T-helper 17 cell (primary cell): ENCODE measurements at regions not wholly inside any gene's neighbourhood (a gene's known extent, or its start where the extent isn't known, plus 50 kb on each side); places are given as distances from the start of the nearest gene placed in this dataset.

ENCODE experiments used
- ATAC-seq: fragments of 150-1000 bp; cut with Tn5 transposase; 2 replicates; pipeline ENCODE4 v1.10.0; 2021; ENCODE audit warnings: mild to moderate bottlenecking, moderate library complexity
- DNase-seq, 3 donors: peaks; one replicate each; pipeline versions ENCODE4 v3.0.0 to v3.0.0-alpha.2; 2020 to 2021
- H3K9me3 ChIP-seq: one replicate; pipeline ENCODE4 v1.7.0; 2013; ENCODE audit warnings: low read length, mild to moderate bottlenecking; ENCODE audit not compliant: control insufficient read depth, poor library complexity, severe bottlenecking
- H3K27ac Mint-ChIP-seq: one replicate; pipeline ENCODE4 v1.8.0; 2022; ENCODE audit warnings: mild to moderate bottlenecking, moderate library complexity, mixed read lengths
- H3K27me3 Mint-ChIP-seq: one replicate; pipeline ENCODE4 v1.8.0; 2022; ENCODE audit warnings: mixed read lengths
- H3K36me3 Mint-ChIP-seq: one replicate; pipeline ENCODE4 v1.8.0; 2022; ENCODE audit warnings: low read depth, mixed read lengths
- H3K4me1 Mint-ChIP-seq: one replicate; pipeline ENCODE4 v1.8.0; 2022; ENCODE audit warnings: mild to moderate bottlenecking, mixed read lengths
- H3K4me3 Mint-ChIP-seq: one replicate; pipeline ENCODE4 v1.8.0; 2022; ENCODE audit warnings: mild to moderate bottlenecking, moderate library complexity, mixed read lengths

- H3K27ac Mint-ChIP-seq, result no peak overlapping the region
These were observed 198.8 kb downstream of the TEX36 start for GRCh38 chr10:125484035-125484732.

GRCh38 chr10:125482637-125483036 is 200.3 kb downstream of the TEX36 start:
- DNase-seq, result no peak
- Mint-ChIP-seq H3K27me3 (peaks cover 26% of the 10 kb centered on the region), H3K4me3 (no peak overlapping the region), H3K4me1 (no peaks in the 10 kb centered on the region), H3K36me3 (peaks cover 2% of the 10 kb centered on the region), H3K27ac (no peak overlapping the region)
- H3K9me3 ChIP-seq, result no peaks in the 10 kb centered on the region
- ATAC-seq, result no peak

More at GRCh38 chr10:125484035-125484732, 198.8 kb downstream of the TEX36 start:
- no peaks in the 10 kb centered on the region for H3K36me3 Mint-ChIP-seq
- no peaks in the 10 kb centered on the region for H3K9me3 ChIP-seq
- ATAC-seq (no peak), DNase-seq (no peak)
- H3K4me3 Mint-ChIP-seq, result no peak overlapping the region
- H3K4me1 Mint-ChIP-seq, result no peaks in the 10 kb centered on the region
- H3K27me3 Mint-ChIP-seq, result peaks cover 19% of the 10 kb centered on the region

- no peaks in the 10 kb centered on the region for H3K9me3 ChIP-seq
- Mint-ChIP-seq H3K27me3 (peaks cover 26% of the 10 kb centered on the region), H3K27ac (no peak overlapping the region), H3K36me3 (peaks cover 2% of the 10 kb centered on the region), H3K4me1 (no peaks in the 10 kb centered on the region), H3K4me3 (no peak overlapping the region)
- DNase-seq, result no peak
- no peak for ATAC-seq
These were observed 200.9 kb downstream of the TEX36 start for GRCh38 chr10:125482108-125482507.

GRCh38 chr10:125479059-125479458 is 203.9 kb downstream of the TEX36 start:
- H3K27ac Mint-ChIP-seq, result no peak overlapping the region
- no peak overlapping the region for H3K4me3 Mint-ChIP-seq
- H3K36me3 Mint-ChIP-seq, result peaks cover 2% of the 10 kb centered on the region
- ATAC-seq (no peak), DNase-seq (no peak)
- H3K27me3 Mint-ChIP-seq, result peaks cover 26% of the 10 kb centered on the region
- no peaks in the 10 kb centered on the region for H3K9me3 ChIP-seq
- no peaks in the 10 kb centered on the region for H3K4me1 Mint-ChIP-seq

GRCh38 chr10:125475815-125476214 is 207.1 kb downstream of the TEX36 start:
- no peak overlapping the region for H3K27ac Mint-ChIP-seq
- H3K27me3 Mint-ChIP-seq, result peaks cover 17% of the 10 kb centered on the region
- no peak for ATAC-seq
- no peak overlapping the region for H3K4me3 Mint-ChIP-seq
- no peaks in the 10 kb centered on the region for H3K9me3 ChIP-seq
- H3K36me3 Mint-ChIP-seq, result peaks cover 2% of the 10 kb centered on the region
- DNase-seq, result no peak
- H3K4me1 Mint-ChIP-seq, result no peaks in the 10 kb centered on the region

- DNase-seq (no peak), ATAC-seq (no peak)
- no peaks in the 10 kb centered on the region for H3K9me3 ChIP-seq
- Mint-ChIP-seq H3K27ac (no peak overlapping the region), H3K4me3 (no peak overlapping the region), H3K36me3 (peaks cover under 1% of the 10 kb centered on the region), H3K27me3 (peaks cover 2% of the 10 kb centered on the region), H3K4me1 (no peaks in the 10 kb centered on the region)
These were observed 209.7 kb downstream of the TEX36 start for GRCh38 chr10:125473143-125473793.

GRCh38 chr10:125472010-125472607 is 210.9 kb downstream of the TEX36 start:
- H3K27me3 Mint-ChIP-seq, result peaks cover 12% of the 10 kb centered on the region
- peaks cover 3% of the 10 kb centered on the region for H3K36me3 Mint-ChIP-seq
- H3K9me3 ChIP-seq, result no peaks in the 10 kb centered on the region
- no peak overlapping the region for H3K27ac Mint-ChIP-seq
- ATAC-seq (no peak), DNase-seq (no peak)
- H3K4me1 Mint-ChIP-seq, result no peaks in the 10 kb centered on the region
- H3K4me3 Mint-ChIP-seq, result no peak overlapping the region

- H3K27ac Mint-ChIP-seq, result no peak overlapping the region
- no peak for ATAC-seq
These were observed 214.7 kb downstream of the TEX36 start for GRCh38 chr10:125468278-125468677.

GRCh38 chr10:125466685-125467084 is 216.3 kb downstream of the TEX36 start:
- no peaks in the 10 kb centered on the region for H3K9me3 ChIP-seq
- H3K27me3 Mint-ChIP-seq, result peaks cover 12% of the 10 kb centered on the region
- no peaks in the 10 kb centered on the region for H3K4me1 Mint-ChIP-seq
- DNase-seq, result no peak
- no peak overlapping the region for H3K27ac Mint-ChIP-seq
- ATAC-seq, result no peak
- no peak overlapping the region for H3K4me3 Mint-ChIP-seq
- H3K36me3 Mint-ChIP-seq, result peaks cover 3% of the 10 kb centered on the region

More at GRCh38 chr10:125468278-125468677, 214.7 kb downstream of the TEX36 start:
- no peaks in the 10 kb centered on the region for H3K9me3 ChIP-seq
- H3K36me3 Mint-ChIP-seq, result peaks cover 3% of the 10 kb centered on the region
- no peak overlapping the region for H3K4me3 Mint-ChIP-seq
- DNase-seq, result no peak
- peaks cover 12% of the 10 kb centered on the region for H3K27me3 Mint-ChIP-seq
- H3K4me1 Mint-ChIP-seq, result no peaks in the 10 kb centered on the region

- H3K9me3 ChIP-seq, result no peaks in the 10 kb centered on the region
- Mint-ChIP-seq H3K36me3 (no peaks in the 10 kb centered on the region), H3K27me3 (peaks cover 6% of the 10 kb centered on the region), H3K27ac (no peak overlapping the region), H3K4me1 (no peaks in the 10 kb centered on the region), H3K4me3 (no peak overlapping the region)
- ATAC-seq (no peak), DNase-seq (no peak)
These were observed 220.1 kb downstream of the TEX36 start for GRCh38 chr10:125462845-125463244.

GRCh38 chr10:125460326-125460725 is 222.6 kb downstream of the TEX36 start:
- DNase-seq, result no peak
- H3K9me3 ChIP-seq, result no peaks in the 10 kb centered on the region
- no peak for ATAC-seq
- H3K36me3 Mint-ChIP-seq, result no peaks in the 10 kb centered on the region
- no peak overlapping the region for H3K27ac Mint-ChIP-seq
- peaks cover 5% of the 10 kb centered on the region for H3K27me3 Mint-ChIP-seq
- H3K4me3 Mint-ChIP-seq, result no peak overlapping the region
- no peaks in the 10 kb centered on the region for H3K4me1 Mint-ChIP-seq

- Mint-ChIP-seq H3K27me3 (peaks cover 13% of the 10 kb centered on the region), H3K36me3 (no peaks in the 10 kb centered on the region), H3K4me1 (no peaks in the 10 kb centered on the region), H3K4me3 (no peak overlapping the region), H3K27ac (no peak overlapping the region)
- DNase-seq (no peak), ATAC-seq (no peak)
- no peaks in the 10 kb centered on the region for H3K9me3 ChIP-seq
These were observed 225.6 kb downstream of the TEX36 start for GRCh38 chr10:125457406-125457805.

- no peaks in the 10 kb centered on the region for H3K4me1 Mint-ChIP-seq
- DNase-seq (no peak), ATAC-seq (no peak)
- H3K9me3 ChIP-seq, result no peaks in the 10 kb centered on the region
- H3K27me3 Mint-ChIP-seq, result peaks cover 13% of the 10 kb centered on the region
- H3K4me3 Mint-ChIP-seq, result no peak overlapping the region
- H3K27ac Mint-ChIP-seq, result no peak overlapping the region
- no peaks in the 10 kb centered on the region for H3K36me3 Mint-ChIP-seq
These were observed 227.1 kb downstream of the TEX36 start for GRCh38 chr10:125455855-125456254.
